ENCODE measurements at regions not wholly inside any gene's neighbourhood (a gene's known extent, or its start where the extent isn't known, plus 50 kb on each side); places are given as distances from the start of the nearest gene placed in this dataset.

DNA sequence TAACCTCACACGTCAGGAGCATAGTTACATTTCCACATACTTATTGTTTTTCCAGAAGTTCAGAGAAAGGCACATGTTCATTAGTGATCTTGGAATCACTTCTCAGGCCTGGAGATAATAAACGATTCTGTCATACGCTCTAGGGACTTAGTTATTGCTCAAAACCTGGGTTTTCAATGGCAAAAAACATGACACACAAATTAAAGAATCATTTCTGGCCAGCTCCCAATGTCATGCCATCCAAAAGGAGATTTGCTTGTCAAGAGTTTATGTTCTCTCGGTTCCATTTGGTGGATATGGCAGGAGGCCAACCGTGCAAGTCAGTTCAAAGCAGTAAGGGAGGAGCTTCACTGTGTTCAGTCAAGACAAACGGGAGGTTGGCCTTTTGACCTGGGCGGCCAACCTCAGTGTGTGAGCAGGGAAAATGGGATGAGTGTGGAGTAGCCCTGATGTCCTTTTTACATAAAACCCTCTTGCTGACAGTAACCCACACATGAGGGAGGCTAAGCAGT lies 123.4 kb downstream of the NXNL2 start:
- H3K4me3 ChIP-seq = no peak overlapping the region
- 60% methylated on average over 7 of the region's 7 CpGs for WGBS (ENCODE audit: insufficient coverage, insufficient replicate concordance, low lambda C conversion rate, missing lambda C conversion rate)
- no peaks in the 10 kb centered on the region for H3K79me2 ChIP-seq (ENCODE audit: control insufficient read depth, insufficient read depth, low read length)
- no peak for TF ChIP-seq ZBED1 (IDR thresholded peaks at IDR 0.05; ENCODE audit: borderline replicate concordance)
- no peak for TF ChIP-seq SMC3 (IDR thresholded peaks at IDR 0.05; ENCODE audit: borderline replicate concordance, low read length)
- no peak for TF ChIP-seq BCL3 (IDR thresholded peaks at IDR 0.05; ENCODE audit: borderline replicate concordance, insufficient read depth, low read depth, low read length, poor library complexity, severe bottlenecking)
- no peak for TF ChIP-seq NR2C1 (IDR thresholded peaks at IDR 0.05)
- no peaks in the 10 kb centered on the region for H3K4me1 ChIP-seq (ENCODE audit: control insufficient read depth, insufficient read depth, low read length)
- no peaks in the 10 kb centered on the region for H3K27me3 ChIP-seq (replicated peaks in 1 of 2; ENCODE audit: control insufficient read depth in 2 of 2, insufficient read depth in 2 of 2, low read length in 1 of 2)
- ATAC-seq = no peak
- H3K9me3 ChIP-seq (replicated peaks; ENCODE audit: control insufficient read depth, insufficient read depth, low read length) = no peaks in the 10 kb centered on the region
- no peak for DNase-seq (ENCODE audit: low read depth, low spot score)
- RAD21 ChIA-PET (ENCODE audit: unreplicated experiment) = no interaction called here
- H4K20me1 ChIP-seq (ENCODE audit: control insufficient read depth, insufficient read depth) = no peaks in the 10 kb centered on the region
- no peak overlapping the region for H3K9ac ChIP-seq (ENCODE audit: control insufficient read depth, insufficient read depth, low read length)
- CTCF ChIA-PET = no interaction called here
- POLR2A ChIA-PET = no interaction called here
- no TSS peak for BruUV-seq (replicated peaks)
- H3K36me3 ChIP-seq (ENCODE audit: control insufficient read depth in 2 of 2, insufficient read depth in 2 of 2, low read length in 1 of 2) = no peaks in the 10 kb centered on the region
- H3K4me2 ChIP-seq (ENCODE audit: control insufficient read depth, insufficient read depth) = no peak overlapping the region
- FAIRE-seq = no peak
- SMC1A ChIA-PET (ENCODE audit: uncharacterized antibody, unreplicated experiment) = no interaction called here
- H3K27ac ChIP-seq (ENCODE audit: control insufficient read depth, insufficient read depth) = no peak overlapping the region
- no peak overlapping the region for H2AFZ ChIP-seq (ENCODE audit: control insufficient read depth, low read depth, low read length)
- in situ Hi-C loops (cut with MboI) = loop anchor here (10.0 kb wide), 1 partner anchor 64 kb away; no protein-coding TSS in a partner anchor
- intact Hi-C loops (cut with micrococcal nuclease; ENCODE audit: unreplicated experiment) = no loop called here

- FAIRE-seq = no peak
- WGBS (ENCODE audit: insufficient coverage, insufficient replicate concordance, low lambda C conversion rate, missing lambda C conversion rate) = 97% methylated on average over 2 of the region's 2 CpGs
Observed at GRCh38 chr9:88659126-88659525, 124.1 kb downstream of the NXNL2 start.

More at GRCh38 chr9:88659126-88659525, 124.1 kb downstream of the NXNL2 start:
- Histone ChIP-seq H2AFZ (ENCODE audit: control insufficient read depth, low read depth, low read length) (no peak overlapping the region), H3K36me3 (ENCODE audit: control insufficient read depth in 2 of 2, insufficient read depth in 2 of 2, low read length in 1 of 2) (no peaks in the 10 kb centered on the region), H3K9ac (ENCODE audit: control insufficient read depth, insufficient read depth, low read length) (no peak overlapping the region), H3K79me2 (ENCODE audit: control insufficient read depth, insufficient read depth, low read length) (no peaks in the 10 kb centered on the region), H3K4me2 (ENCODE audit: control insufficient read depth, insufficient read depth) (no peak overlapping the region), H4K20me1 (ENCODE audit: control insufficient read depth, insufficient read depth) (no peaks in the 10 kb centered on the region), H3K4me3 (no peak overlapping the region), H3K27me3 (replicated peaks in 1 of 2; ENCODE audit: control insufficient read depth in 2 of 2, insufficient read depth in 2 of 2, low read length in 1 of 2) (no peaks in the 10 kb centered on the region), H3K9me3 (replicated peaks; ENCODE audit: control insufficient read depth, insufficient read depth, low read length) (no peaks in the 10 kb centered on the region), H3K4me1 (ENCODE audit: control insufficient read depth, insufficient read depth, low read length) (no peaks in the 10 kb centered on the region), H3K27ac (ENCODE audit: control insufficient read depth, insufficient read depth) (no peak overlapping the region)
- ATAC-seq (no peak), DNase-seq (ENCODE audit: low read depth, low spot score) (no peak)
- ChIA-PET CTCF (no interaction called here), POLR2A (no interaction called here), RAD21 (ENCODE audit: unreplicated experiment) (no interaction called here), SMC1A (ENCODE audit: uncharacterized antibody, unreplicated experiment) (no interaction called here)
- in situ Hi-C loops (cut with MboI) (loop anchor here (10.0 kb wide), 1 partner anchor 64 kb away; no protein-coding TSS in a partner anchor), intact Hi-C loops (cut with micrococcal nuclease; ENCODE audit: unreplicated experiment) (no loop called here)
- TF ChIP-seq DPF2 (IDR thresholded peaks at IDR 0.05) (no peak), POU2F2 (IDR thresholded peaks at IDR 0.05; ENCODE audit: borderline replicate concordance, low read depth, low read length) (no peak), E2F4 (IDR thresholded peaks at IDR 0.05; ENCODE audit: low read depth, low read length) (no peak), RBBP5 (conservative IDR thresholded peaks at IDR 0.05) (no peak), SIX5 (IDR thresholded peaks at IDR 0.05; ENCODE audit: low read depth, low read length, severe bottlenecking) (no peak), SRF (IDR thresholded peaks at IDR 0.05; ENCODE audit: low read depth in 2 of 2, low read length in 2 of 2) (no peak), RB1 (IDR thresholded peaks at IDR 0.05; ENCODE audit: borderline replicate concordance) (no peak), BMI1 (IDR thresholded peaks at IDR 0.05; ENCODE audit: borderline replicate concordance) (no peak), MTA2 (IDR thresholded peaks at IDR 0.05; ENCODE audit: low read depth) (no peak), RCOR1 (conservative IDR thresholded peaks at IDR 0.05; ENCODE audit: low read depth, low read length) (no peak), POLR2A (IDR thresholded peaks at IDR 0.05; ENCODE audit: low read depth, low read length) (no peak), IKZF2 (IDR thresholded peaks at IDR 0.05) (no peak), TARDBP (IDR thresholded peaks at IDR 0.05; ENCODE audit: borderline replicate concordance) (no peak)
- BruUV-seq (replicated peaks) = no TSS peak
